Right lobe of liver (tissue), 4 donors: ENCODE measurements at regions not wholly inside any gene's neighbourhood (a gene's known extent, or its start where the extent isn't known, plus 50 kb on each side); places are given as distances from the start of the nearest gene placed in this dataset.

Experiments
- CTCF ChIP-seq, 4 donors: fragments of 200-600 bp in 3 of 4; fragments of 450-650 bp in 1 of 4; IDR thresholded peaks; one replicate each; pipeline versions ENCODE4 v1.5.1 to v1.8.0; 2016 to 2022; ENCODE audit warnings: antibody characterized with exemption in 4 of 4, mild to moderate bottlenecking in 2 of 4
- POLR2A ChIP-seq: fragments of 450-650 bp; IDR thresholded peaks from one replicate; pipeline ENCODE4 v1.6.1; 2017; ENCODE audit warnings: antibody characterized with exemption, mild to moderate bottlenecking
- donor health status: DM: no; HTN: no; CAD: no.
- donor health status: DM: no; HTN: no; CAD: no.
- donor health status: DM: no; HTN: yes; CAD: no.

- TF ChIP-seq CTCF (IDR thresholded peaks at IDR 0.05), result no peak
- no peak for TF ChIP-seq POLR2A
These were observed 445.1 kb upstream of the RBMS3 start for GRCh38 chr3:28835751-28836150.
